B cell (primary cell): ENCODE measurements at regions not wholly inside any gene's neighbourhood (a gene's known extent, or its start where the extent isn't known, plus 50 kb on each side); places are given as distances from the start of the nearest gene placed in this dataset.

Experiments
- EZH2 ChIP-seq: IDR thresholded peaks from 2 replicates; pipeline ENCODE4 v1.6.1; 2012; ENCODE audit warnings: borderline replicate concordance, low read depth, mild to moderate bottlenecking, moderate library complexity, low read length; ENCODE audit not compliant: insufficient read depth, poor library complexity, severe bottlenecking
- TF ChIP-seq, protein P1 (sequence below): fragments of 200-600 bp; IDR thresholded peaks from one replicate; pipeline ENCODE4 v1.8.0; 2022; ENCODE audit warnings: antibody characterized with exemption, mild to moderate bottlenecking

- TF ChIP-seq, protein P1, sequence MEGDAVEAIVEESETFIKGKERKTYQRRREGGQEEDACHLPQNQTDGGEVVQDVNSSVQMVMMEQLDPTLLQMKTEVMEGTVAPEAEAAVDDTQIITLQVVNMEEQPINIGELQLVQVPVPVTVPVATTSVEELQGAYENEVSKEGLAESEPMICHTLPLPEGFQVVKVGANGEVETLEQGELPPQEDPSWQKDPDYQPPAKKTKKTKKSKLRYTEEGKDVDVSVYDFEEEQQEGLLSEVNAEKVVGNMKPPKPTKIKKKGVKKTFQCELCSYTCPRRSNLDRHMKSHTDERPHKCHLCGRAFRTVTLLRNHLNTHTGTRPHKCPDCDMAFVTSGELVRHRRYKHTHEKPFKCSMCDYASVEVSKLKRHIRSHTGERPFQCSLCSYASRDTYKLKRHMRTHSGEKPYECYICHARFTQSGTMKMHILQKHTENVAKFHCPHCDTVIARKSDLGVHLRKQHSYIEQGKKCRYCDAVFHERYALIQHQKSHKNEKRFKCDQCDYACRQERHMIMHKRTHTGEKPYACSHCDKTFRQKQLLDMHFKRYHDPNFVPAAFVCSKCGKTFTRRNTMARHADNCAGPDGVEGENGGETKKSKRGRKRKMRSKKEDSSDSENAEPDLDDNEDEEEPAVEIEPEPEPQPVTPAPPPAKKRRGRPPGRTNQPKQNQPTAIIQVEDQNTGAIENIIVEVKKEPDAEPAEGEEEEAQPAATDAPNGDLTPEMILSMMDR: no peak
- TF ChIP-seq EZH2: no peak
Observed at GRCh38 chr6:134733801-134734200, 216.1 kb downstream of the ALDH8A1 start.
